ENCODE measurements at regions not wholly inside any gene's neighbourhood (a gene's known extent, or its start where the extent isn't known, plus 50 kb on each side); places are given as distances from the start of the nearest gene placed in this dataset.
"Not testable (repeated sequence)": the region's sequence is repeated elsewhere in the genome, so short reads cannot be mapped to it uniquely, and the experiment has no call there.

- peak; percentile 68 for DNase-seq
Measured at GRCh38 chrX:86887341-86887740, 630.3 kb upstream of the KLHL4 start.

DNA sequence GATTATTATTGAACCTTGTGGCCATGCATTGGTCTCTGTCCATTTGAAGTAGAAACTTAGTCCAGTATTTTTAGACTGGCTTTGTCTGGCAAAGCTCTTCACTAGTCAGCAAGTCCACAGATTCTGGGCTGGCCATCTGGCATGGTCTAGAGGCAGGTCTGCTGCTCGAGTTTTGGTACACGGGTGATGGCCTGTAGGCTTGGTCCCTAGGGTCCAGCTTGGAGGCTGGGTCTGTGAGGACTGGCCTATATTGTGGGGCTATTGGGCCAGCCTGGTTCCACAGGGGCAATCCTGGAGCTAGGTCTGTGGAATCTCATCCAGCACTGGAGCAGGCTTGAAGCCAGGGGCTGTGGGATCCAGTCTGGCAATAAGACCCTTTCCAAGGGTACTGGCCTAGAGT, 607.6 kb upstream of the KLHL4 start:
- no peak for DNase-seq

DNA sequence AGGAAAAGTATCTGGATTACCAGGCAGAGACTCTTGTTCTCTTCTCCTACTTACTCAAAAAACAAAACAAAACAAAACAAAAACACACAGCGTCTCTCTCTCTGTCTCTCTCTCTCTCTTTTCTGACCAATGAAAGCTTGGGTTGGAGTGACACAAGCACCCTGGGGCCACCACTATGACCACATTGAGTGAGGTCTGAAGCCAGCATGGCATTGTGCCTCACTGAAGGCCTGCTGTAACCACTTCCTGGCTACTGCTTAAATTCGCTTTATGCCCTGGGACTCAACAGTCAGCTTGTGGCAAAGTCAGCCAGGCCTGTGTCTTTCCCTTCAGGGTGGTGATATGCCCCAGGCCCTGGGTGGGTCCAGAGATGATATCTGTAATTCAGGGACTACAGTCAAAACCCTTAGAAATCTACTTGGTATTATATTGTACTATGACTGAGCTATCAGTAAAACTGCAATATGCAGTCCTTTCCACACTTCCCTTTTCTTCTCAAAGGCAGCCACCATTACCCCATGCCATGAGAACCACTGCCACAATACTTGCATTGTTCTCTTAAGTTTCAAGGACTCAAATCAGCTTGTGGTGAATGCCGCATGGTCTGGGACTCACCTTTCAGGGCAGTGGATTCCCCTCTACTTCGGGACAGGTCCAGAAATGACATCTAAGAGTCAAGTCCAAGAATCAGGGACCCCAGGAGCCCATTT, 606.8 kb upstream of the KLHL4 start:
- no peak for DNase-seq

DNA sequence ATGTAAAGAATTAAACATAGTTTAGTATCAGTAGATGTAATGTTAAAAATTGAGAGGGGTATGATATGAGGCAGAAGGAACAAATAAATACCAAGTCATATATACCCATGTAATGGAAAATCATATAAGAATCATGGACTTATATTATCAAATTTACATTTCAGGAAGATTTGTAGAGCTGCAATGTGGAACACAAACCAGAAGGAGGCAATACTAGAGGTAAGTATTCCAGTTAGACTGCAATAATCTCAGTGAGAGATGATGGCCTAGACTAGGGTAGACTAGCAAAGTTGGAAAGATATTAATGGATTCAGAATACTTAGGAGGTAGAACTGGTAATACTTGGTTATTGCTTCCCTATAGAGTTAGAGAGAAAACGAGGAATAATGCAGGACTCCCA, 603.0 kb upstream of the KLHL4 start:
- no peak for DNase-seq

- DNase-seq, result no peak
Measured at GRCh38 chrX:86917959-86918358, 599.6 kb upstream of the KLHL4 start.

GRCh38 chrX:86930419-86930818, 587.2 kb upstream of the KLHL4 start:
- DNase-seq, result no peak

DNA sequence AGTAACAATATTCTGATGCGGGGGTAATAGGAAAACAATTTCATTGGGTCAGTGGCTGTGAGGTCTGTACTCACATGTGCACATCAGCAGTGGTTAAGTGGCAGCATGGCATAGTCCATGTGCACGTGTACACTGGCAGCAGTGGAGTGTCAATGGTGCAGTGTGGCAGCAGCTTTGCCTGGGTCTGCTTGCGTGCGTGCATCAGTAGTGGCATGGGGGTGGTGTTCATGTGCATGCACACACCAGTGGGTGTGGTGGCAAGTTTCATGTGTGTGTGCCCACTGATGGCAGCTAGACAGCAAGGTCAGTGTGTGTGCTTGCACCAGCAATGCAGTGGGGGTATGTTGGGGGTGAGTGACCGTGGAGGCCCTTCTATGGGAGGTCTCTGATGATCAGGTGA, 581.6 kb upstream of the KLHL4 start:
- no peak for DNase-seq

DNA sequence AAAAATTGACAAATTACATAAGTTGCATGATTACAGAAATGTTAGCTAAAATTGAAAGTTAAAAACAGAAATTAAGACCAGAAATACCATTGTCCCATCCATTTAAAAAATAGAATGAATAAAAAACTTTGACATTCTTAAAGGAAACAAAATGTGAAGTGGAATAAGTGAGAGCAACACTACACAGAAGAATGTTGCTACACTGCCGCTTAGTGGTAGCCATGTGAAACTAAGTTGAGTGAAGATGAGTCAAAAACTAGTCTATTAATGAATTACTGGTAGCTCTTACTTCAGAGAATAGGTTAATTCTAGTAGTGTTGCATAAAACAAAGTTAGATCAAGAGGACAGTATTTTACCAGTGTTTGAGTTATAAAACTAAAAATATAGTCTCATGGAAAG, 571.0 kb upstream of the KLHL4 start:
- peak; percentile 14 for DNase-seq

- DNase-seq, result no peak
Measured at GRCh38 chrX:86964321-86964720, 553.3 kb upstream of the KLHL4 start.

DNA sequence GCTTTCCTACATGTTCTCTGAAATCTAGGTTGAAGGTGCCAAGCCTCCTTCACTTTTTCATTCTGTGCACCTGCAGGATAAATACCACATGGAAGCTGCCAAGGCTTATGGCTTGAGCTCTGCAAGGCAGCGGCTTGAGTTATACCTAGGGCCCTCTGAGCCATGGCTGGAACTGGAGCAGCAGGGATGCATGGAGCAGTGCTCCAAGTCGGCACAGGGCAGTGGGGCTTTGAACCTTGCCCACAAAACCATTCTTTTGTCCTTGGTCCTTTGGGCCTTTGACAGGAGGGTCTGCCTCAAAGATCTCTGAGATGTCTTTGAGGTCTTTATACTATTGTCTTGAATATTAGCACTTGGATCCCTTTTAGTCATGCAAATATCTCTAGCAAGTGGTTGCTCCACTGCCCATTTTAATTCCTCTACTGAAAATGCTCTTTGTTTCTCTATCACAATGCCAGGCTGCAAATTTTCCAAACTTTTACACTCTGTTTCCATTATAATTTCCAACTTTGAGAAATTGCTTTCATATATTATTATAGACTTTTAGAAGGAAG, 536.2 kb upstream of the KLHL4 start:
- DNase-seq, result no peak

DNA sequence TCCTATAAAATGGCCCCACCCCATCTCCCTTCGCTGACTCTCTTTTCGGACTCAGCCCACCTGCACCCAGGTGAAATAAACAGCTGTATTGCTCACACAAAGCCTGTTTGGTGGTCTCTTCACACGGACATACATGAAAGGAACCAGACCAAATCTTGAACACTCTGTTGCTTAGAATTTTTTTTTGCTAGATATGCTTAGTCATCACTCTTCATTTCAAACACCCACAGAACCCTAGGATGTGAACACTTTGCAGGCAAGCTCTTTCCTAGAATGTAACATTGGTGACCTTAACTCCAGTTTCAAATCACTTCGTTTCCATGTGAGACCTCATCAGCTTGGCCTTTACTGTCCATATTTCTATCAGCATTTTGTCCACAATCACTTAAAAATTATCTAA, 530.3 kb upstream of the KLHL4 start:
- not testable (repeated sequence) for DNase-seq

DNA sequence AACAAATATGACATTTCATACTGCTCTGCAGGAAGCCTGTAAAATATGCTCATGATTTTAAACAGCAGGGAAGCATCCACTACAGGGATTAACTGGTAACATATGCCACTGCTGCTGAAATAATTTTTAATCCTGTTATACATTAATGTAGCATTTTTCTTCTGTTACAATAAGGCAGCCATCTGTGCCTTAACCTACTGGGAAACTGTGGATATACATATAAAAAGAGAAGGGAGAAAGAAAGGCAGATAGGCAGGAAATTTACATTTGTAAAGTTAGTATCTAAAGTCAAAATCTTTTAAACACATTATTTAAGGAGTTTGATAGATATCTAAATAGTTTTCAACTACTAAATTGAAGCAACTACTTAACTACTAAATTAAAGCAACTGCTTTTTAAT, 514.6 kb upstream of the KLHL4 start:
- no peak for DNase-seq

DNA sequence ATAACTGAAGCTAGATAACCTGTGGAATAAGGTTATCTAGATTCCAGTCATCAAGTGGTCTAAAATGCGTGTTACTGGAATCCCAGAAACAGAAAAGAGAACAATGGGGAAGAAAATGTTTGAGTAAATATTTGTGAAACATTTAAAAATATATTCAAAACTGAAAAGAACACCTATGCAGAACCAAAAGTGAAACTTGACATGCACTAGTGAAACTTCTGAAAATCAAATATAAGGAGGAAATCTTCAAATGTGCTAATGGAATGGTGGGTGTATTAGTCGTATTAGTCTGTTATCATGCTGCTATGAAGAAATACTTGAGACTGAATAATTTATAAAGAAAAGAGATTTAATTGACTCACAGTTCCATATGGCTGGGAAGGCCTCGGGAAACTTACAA, 512.4 kb upstream of the KLHL4 start:
- DNase-seq, result no peak

- DNase-seq, result no peak
Measured at GRCh38 chrX:87005885-87006284, 511.7 kb upstream of the KLHL4 start.

DNA sequence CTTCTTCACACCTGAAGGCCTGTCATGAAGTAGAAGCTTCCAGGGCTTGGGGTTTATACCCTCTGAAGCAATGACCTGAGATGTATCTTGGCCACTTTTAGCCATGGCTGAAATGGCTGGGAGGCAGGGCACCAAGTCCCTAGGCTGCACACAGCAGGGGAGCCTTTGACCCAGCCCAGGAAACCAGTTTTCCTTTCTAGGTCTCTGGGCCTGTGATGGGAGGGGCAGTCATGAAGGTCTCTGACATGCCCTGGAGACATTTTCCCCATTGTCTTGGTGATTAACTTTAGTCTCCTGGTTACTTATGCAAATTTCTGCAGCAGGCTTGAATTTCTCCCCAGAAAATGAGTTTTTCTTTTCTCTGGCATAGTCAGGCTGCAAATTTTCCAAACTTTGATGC, 511.0 kb upstream of the KLHL4 start:
- DNase-seq, result no peak

DNA sequence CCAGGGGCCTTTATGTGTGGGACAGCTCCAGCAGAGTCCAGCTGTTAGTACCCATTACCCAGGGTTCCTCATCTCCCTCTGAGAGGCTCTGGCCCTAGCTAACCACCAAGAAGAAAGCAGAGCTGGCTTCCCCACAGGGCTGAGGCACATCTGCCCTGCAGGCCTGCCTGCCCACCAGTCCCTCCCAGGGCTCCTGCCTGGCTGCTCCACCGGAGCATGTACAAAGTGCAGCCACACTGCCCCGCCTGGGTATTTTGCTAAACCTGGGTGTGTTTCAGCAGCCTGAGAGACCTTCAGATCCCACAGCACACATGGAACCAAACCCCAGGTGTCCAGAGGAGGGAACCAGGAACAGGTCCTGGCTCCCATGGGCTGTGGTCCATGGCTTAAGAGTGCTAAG, 500.4 kb upstream of the KLHL4 start:
- DNase-seq, result no peak

GRCh38 chrX:87033115-87033514, 484.5 kb upstream of the KLHL4 start:
- not testable (repeated sequence) for DNase-seq

DNA sequence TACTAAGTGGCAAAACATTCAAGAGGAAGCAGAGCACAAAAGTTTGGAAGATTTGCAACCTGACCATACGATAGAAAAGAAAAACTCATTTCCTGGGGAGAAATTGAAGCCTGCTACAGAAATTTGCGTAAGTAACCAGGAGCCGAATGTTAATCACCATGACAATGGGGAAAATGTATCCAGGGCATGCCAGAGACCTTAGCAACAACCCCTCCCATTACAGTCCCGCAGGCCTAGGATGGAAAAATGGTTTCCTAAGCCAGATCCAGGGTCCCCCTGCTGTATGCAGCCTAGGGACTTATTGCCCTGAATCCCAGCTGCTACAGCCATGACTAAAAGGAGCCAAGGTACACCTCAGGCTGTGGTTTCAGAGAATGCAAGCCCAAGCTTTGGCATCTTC, 472.2 kb upstream of the KLHL4 start:
- no peak for DNase-seq

DNA sequence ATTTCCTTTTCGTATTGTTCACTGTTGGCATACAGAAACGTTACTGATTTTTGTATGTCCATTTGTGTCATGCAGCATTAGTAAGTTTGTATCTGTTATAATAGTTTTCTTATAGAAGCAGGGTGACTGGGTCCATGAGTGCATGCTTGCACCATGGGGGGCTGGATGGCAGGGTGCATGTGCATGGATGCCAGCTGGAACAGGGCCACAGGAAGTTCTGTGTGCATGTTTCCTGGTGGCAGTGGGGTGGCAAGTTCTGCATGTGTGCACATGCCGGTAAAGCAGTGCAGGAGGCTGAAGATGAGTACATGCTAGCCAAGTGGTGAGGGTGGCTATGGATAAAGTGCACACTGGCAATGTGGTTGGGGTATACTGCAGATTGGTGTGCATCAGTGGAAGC, 468.0 kb upstream of the KLHL4 start:
- no peak for DNase-seq

DNA sequence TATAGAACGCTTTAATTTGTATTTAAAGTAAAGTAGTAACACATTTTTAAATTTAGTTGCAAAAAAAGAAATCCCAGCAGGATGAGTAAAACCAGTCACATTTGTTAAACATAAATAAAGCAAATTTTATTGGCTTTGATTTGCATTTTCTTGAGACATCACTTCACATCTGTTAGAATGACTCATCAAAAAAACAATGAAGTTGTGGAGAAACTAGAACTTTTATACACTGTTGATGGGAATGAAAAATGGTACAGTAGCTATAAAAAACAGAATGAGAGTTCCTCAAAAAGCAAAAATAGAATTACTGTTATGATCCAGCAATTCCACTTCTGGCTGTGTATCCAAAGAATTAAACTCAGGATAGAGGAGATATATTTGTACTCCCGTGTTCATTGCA, 454.0 kb upstream of the KLHL4 start:
- no peak for DNase-seq

DNA sequence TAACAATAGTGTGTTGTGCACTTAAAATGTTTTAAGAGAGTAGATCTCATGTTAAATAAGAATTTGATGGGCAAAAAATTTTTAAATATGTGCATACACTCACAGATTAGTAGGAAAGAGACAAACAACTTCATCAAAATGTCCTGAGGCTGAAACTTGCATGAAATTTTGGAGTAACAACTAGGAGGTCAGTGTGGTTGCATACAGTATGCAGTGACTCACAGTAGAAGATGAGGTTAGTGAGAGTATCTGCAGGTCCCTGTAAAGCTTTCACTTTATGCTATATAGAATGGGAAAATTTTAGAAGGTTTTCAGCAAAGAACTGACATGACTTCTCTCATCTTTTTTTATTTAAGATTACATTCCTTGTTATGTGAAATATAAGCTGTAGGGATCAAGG, 453.1 kb upstream of the KLHL4 start:
- DNase-seq, result no peak

DNA sequence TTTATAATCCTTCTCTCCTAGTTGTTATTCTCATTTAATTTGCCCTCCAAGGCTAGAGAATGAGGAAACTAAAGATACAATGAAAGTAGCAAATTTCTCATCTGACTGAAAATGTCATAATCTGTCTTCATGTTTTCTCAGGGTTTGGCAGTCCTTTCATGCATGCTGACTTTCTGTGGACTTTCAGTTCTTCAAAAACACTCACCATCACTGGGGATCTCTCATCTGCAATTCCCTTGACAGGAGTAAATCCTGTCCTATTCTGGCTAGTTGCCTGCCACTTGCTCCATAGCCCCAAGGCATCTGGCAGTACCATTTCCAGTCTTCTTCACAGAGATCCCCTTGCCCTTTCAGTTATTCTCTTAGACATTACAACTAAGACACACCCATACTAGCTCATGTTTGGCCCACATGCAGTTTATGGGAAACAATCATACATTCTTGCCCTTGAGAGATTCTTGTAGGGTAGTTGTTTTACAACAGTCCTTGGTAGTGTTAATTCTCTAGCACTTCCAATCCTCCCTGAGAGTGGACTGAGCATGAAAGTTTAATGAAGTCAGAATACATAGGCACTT, 449.7 kb upstream of the KLHL4 start:
- no peak for DNase-seq

GRCh38 chrX:87078231-87078630, 439.4 kb upstream of the KLHL4 start:
- no peak for DNase-seq

DNA sequence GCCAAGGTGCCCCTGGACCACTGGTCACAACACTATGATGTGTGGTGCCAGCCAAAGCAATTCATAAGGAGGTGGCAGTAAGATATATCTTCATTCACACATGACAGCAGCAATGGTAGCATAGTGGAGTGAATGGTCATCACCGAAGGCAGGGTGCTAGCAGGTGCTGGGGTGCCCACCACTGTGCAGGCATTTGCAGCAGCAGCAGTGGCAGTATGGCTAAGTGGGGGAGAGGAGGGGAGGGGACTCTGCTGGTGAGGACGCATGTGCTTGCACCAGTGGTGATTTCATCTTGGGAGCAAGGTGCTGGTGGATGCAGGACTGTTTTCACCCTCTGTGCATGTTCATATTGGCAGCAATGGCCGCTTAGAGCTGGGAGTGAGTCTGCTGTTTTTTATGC, 419.1 kb upstream of the KLHL4 start:
- no peak for DNase-seq

GRCh38 chrX:87105131-87105530, 412.5 kb upstream of the KLHL4 start:
- DNase-seq, result peak; percentile 34
